ENCODE measurements at regions not wholly inside any gene's neighbourhood (a gene's known extent, or its start where the extent isn't known, plus 50 kb on each side); places are given as distances from the start of the nearest gene placed in this dataset.

- TF ChIP-seq CTCF (IDR thresholded peaks at IDR 0.05 in 4 of 5, conservative IDR thresholded peaks at IDR 0.05 in 1 of 5), result no peak
- no peak for TF ChIP-seq POLR2A (IDR thresholded peaks at IDR 0.05)
These were observed 960.9 kb upstream of the FAT3 start for GRCh38 chr11:91263496-91264365.
